SKM-1 (cell line): ENCODE measurements at regions not wholly inside any gene's neighbourhood (a gene's known extent, or its start where the extent isn't known, plus 50 kb on each side); places are given as distances from the start of the nearest gene placed in this dataset.
"Not testable (repeated sequence)": the region's sequence is repeated elsewhere in the genome, so short reads cannot be mapped to it uniquely, and the experiment has no call there.

Experiments
- DNase-seq: peaks from one replicate; lab custom pipeline; 2025; ENCODE audit not compliant: unreplicated experiment; lab: John Stamatoyannopoulos, UW

DNA sequence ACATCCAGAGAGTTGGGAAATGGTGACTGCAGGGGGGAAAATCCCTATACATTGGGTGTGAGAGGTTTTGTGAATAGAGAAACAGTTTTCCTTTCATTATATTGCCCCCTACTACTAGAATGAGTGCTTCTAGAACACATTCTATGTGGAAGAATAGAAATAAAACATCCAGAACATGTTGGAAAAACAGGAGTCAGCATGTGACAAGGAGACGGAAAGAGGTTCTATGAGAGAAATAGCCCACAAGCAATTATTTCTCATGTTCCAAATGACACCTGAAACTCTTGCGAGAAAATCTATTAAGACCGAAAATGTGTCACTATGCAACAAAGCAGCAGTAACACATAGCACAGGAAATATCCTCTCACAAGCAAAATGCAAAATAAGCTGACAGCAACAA, 202.7 kb upstream of the SPOPL start:
- DNase-seq, result no peak

- no peak for DNase-seq
Measured at GRCh38 chr2:138306626-138307025, 194.9 kb upstream of the SPOPL start.

DNA sequence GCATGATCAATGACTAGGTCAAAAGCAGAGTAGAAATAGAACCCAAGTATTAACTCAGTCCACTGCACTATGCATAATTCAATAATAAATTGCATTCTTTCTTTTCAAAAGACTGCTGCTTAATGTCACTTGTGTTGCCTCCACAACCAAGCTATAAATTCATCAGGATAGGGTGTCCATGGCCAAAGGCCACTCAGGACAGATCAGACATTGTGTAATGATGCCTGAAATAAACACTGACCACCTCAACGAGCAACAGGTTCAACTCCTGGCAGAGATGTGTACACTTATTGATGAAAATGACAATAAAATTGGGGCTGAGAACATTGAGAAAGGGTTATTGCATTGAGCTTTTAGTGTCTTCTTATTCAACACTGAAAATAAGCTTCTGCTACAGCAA, 194.5 kb upstream of the SPOPL start:
- DNase-seq, result no peak

DNA sequence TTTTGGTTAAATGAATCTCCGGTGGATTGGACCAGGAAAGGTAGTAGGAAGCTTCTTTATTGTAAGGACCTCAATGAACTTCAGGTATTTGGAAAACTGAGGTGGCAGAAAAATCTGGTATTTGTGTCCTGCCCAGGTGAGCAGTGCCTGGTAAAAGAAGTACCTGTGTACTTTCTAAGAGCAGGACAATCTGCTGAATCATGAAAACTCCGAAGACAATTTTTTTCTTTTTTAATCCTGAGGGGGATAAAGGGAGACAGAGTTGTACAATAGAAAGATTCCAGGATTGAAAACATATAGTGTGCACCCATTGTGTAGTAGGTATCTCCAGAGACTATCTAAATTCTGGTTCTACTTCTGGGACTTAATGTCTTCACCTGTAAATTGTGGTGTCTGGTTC, 191.8 kb upstream of the SPOPL start:
- DNase-seq, result no peak

DNA sequence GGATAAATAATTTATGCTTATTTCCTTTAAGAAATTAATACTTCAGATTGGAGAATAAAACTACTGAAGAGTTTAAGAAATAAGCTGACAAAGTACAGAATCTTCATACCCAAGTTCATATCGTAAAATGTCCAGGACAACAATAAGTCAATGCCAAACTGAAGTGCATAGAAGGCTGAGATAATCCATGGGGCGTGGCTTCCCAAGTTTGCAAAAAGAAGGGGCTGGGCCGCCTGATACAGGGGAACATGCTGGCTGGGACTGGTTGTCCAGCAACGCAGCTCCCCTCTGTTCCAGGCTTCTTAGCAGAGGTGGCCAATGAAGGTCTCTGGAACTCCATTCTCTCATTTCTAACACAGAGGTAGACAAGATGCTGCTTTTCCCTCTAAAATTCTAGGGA, 189.5 kb upstream of the SPOPL start:
- no peak for DNase-seq

GRCh38 chr2:138315619-138316018, 186.0 kb upstream of the SPOPL start:
- DNase-seq, result not testable (repeated sequence)

- no peak for DNase-seq
Measured at GRCh38 chr2:138319616-138320015, 182.0 kb upstream of the SPOPL start.

DNA sequence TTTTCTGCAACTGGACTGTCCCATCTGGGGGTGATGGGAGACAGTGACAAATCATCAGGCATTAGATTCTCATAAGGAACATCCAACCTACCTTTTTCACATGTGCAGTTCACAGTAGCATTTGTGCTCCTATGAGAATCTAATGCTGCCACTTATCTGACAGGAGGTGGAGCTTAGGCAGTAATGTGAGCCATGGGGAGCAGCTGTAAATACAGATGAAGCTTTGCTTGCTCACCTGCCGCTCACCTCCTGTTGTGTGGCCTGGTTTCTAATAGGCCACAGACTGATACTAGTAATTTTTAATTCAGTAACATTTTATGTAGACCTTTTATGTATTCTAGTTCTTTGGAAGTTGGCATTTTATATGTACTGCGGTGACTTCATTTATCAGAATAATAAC, 180.1 kb upstream of the SPOPL start:
- no peak for DNase-seq

DNA sequence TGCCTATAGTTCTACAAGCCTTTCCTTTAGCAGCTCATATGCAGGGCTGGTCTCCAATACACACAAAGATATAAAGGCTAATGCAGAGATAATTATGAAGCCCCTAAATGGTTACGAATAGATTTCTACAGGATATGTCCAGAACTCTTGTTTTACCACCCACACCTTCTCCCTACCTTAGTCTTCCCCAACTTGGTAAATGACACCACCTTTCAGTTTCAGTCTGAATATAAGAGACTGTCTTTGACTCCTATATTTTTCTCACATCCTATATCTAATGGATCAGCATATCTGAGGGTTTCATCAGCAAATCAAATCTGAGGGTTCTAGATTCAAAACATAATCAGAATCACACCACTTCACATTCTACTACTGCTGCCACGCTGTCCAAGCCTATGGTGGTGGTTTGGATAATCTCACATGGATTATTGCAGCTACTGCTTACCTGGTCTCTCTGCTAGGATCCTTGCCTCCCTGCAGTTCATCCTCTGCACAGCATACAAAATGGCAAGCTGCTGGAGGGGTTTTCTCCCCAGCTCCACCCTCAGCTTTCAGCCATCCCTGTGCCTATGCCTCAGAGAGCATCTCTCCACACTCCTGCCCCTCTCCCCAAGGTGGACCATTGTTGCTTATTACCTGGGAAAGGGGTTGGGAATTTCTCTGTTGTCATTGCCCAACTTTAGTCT, 178.0 kb upstream of the SPOPL start:
- no peak for DNase-seq

DNA sequence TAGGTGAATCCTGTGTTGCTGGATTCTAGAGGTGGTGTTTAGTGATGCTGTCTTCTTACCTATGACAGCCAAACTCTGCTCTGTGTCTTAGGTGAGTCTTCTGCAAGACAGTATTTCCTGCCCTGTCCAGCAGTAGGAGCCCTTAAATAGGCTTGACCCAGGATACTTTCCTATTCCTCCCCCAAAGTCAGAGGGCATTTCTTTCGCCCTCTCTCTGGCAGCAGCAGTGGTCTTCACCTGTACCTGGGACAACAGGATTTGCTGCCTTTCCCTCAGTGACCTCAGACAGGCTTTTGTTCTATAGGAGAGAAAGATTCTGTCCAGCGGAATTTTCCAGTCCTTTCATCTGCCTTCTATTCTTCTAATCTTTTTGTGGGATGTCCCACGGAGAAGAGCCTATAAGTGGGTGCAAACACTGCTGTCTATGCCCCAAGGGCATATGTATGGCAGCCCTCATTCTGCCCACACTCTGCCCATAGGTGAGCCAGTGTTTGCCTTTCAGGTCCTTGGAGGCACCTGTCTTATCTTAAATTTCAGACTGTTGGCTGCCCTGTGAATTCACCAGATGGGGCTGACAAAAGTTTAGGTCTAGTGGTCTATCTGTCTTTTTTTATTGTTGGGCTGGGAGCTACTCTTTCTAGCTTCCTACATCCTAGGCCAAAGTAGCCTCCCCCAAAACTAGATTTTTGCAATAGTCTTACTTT, 177.3 kb upstream of the SPOPL start:
- no peak for DNase-seq

DNA sequence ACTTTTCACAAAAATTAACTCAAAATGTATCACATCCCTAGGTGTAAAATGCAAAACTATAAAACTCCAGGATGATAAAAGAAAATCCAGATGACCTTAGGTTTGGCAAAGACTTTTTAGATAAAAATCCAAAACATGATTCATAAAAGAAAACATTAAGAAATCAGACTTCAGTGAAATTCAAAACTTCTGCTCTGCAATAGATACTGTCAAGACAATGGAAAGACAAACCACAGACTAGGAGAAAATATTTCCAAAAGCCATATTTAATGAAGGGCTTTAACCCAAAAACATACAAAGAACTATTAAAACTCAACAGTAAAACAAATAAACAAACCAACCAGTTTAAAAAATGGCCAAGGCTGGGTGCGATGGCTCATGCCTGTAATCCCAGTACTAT, 173.6 kb upstream of the SPOPL start:
- no peak for DNase-seq

DNA sequence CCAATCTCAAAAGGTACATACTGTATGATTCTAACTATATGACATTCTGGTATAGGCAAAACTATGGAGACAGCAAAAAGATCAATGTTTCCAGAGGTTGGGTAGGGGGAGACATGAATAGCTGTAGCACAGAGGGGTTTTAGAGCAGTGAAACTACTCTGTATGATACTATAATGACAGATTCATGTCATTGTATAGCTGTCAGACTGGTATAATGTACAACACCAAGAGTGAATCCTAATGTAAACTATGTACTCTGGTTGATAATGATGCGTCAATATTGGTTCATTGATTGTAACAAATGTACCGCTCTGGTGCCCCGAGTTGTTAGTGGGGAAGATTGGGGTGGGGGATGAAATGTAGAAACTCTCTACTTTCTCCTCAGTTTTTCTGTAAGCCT, 172.4 kb upstream of the SPOPL start:
- no peak for DNase-seq

- no peak for DNase-seq
Measured at GRCh38 chr2:138329591-138329990, 172.0 kb upstream of the SPOPL start.

DNA sequence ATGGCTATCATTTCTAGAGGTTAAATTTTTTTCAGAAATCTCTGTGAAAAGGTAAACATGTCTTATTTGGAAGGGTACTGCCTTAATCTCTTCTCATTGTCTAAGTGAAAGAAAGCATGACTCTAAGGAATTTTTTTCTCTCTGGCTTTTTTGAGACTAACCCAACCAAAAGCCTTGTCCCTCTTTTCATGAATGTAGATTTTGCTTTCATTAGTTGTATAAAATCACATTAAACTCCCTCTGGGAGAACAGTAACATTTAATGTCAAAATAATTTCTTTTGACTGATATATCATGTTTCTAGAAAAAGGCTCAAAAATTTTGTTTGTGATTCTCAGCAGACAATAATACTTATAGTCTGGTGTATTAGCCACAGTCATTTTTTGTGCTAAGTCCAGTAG, 168.4 kb upstream of the SPOPL start:
- no peak for DNase-seq

DNA sequence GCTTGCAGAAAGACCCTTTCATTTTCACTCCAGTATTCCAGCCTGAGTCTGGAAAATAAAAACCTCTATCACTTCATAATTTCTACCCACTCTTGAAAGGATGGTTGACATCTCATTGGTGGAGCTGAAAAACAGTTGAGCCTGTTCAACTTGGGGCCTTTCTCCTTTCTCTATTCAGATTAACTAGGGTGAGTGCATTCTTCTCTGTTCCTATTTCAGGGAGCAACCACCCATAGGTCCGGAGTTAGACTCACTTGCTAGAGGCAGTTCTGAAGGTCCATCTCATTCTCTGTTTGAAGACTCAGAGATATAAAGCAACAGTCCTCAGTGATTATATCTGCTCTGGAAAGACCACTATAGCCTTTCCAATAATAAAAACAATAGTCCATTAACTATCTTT, 167.9 kb upstream of the SPOPL start:
- DNase-seq, result no peak

DNA sequence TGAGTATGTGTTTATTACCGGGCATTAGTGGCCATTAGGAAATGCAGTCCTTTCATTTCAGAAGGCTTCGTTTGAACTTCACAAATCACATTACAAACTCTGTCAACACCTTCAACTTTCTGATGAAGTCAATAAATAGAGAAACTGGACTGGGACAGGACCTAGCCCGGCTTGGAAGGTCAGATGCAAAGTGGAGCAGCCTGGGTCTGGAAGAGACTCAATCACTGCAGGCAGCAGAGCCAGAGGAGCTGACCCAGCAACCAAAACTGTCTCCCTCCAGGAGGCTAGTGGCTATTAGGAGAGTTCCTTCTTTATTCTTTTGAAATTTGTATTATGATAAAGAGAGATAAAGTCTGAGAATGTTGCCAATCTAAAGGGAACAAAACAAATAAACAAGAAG, 167.2 kb upstream of the SPOPL start:
- DNase-seq, result no peak

DNA sequence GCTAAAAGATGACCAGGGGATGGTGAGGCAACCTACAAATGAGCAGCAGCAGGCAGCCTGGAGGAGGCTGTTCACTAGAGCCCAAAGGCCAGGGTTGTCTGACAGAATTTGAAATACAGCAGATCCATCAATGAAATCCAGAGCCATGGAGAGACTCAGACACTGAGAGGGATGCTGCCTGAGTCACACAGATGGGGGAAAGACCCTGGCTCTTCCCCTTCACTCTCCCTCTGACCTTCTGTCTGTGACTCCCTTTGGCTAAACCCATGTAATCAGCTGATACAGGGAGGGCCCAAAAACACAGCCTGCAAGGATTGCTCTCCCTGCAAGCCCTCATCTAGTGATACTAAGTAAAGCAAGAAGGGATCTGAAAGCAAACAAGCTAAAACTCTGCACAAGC, 166.5 kb upstream of the SPOPL start:
- no peak for DNase-seq

DNA sequence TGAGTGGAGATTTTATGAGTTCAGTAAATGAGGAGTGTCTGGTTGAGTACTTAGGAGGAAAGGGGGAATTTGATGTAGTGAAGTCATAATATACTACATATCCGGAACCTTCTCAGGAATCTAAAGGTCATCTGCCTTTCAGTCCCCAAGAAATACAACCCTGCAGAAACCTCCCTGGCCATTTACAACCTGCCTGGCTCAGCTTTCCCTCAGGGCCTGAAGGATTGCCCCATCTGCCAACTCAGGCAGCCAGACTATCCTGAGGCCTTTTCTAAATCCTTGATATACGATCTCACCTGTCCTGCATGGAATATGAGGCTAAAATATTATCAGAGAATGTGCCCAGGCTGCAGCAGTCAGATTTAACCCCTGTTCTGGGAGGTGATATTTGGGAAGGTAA, 165.4 kb upstream of the SPOPL start:
- DNase-seq, result no peak

GRCh38 chr2:138355244-138355643, 146.3 kb upstream of the SPOPL start:
- DNase-seq, result no peak

DNA sequence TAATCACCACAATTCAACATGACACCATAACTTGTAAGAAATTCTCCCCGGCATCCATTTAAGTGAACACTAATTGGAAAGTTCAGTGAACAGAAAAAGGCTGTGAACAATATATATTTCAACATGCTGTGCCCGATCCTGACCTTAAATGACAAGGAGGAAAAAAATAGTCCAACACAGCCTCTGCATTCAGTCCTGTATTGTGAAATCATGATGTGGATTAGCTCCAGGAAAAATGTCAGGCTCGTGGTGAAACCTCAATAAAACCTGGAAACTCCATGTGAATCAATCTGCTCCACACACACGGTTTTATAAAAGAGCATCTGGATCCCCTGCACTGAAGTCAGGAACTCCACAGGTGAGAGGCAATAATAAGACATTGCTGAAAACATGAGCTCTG, 145.4 kb upstream of the SPOPL start:
- no peak for DNase-seq

DNA sequence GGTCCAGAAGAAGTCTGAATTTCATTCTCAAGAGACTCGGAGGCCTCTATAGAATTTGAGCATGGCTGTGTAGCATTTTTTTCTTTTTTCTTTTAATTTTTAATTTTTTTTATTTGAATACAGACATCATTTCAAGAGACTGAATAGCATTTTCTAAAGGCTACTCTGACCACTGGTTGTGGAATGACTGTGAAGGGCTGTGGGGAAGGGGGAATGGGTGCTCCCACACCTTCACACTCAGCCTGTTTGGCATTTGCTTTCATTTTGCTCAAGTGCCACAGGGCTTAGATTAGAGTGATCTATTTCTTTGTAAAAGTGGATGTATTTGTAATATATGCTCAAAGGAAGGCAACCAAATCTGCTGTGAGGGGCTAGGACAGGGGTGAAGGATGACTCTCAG, 142.0 kb upstream of the SPOPL start:
- no peak for DNase-seq

GRCh38 chr2:138364554-138365162, 136.9 kb upstream of the SPOPL start:
- no peak for DNase-seq

DNA sequence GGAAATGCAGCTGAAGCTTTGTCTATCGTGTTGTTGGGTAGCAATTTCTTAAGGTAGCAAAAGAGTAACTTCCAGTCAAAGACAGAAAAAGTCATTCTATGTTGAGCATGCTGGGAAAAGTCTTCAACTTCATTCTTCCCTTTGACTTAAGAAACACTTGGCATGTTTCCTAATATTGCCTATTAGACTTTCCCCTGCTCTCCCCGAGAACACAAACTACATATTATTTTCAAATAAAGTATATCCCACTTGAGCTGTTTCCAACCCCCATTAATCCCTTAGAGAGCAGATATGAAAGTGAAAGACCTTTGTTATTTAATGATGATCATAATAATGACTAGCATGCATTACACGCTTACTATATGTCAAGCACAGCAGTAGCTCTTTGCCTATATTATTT, 136.0 kb upstream of the SPOPL start:
- DNase-seq, result no peak
